Endothelial cell of umbilical vein (primary cell): ENCODE measurements at regions not wholly inside any gene's neighbourhood (a gene's known extent, or its start where the extent isn't known, plus 50 kb on each side); places are given as distances from the start of the nearest gene placed in this dataset.

ENCODE experiments used
- BruUV-seq: library from RNA; stranded (reverse); fragments of 400-500 nt; replicated peaks from 2 replicates; lab custom pipeline; 2021; lab: Mats Ljungman, UMichigan
- CTCF ChIA-PET: fragments of 300-600, 350-600 bp; sonication (Branson Sonifier 250); formaldehyde crosslinking; loops from one replicate; lab custom pipeline; 2021; ENCODE audit warnings: antibody characterized with exemption, inconsistent platforms; lab: Charles Lee
- POLR2A ChIA-PET: fragments of 300-600, 350-600 bp; sonication (Branson Sonifier 250); formaldehyde crosslinking; loops from one replicate; lab custom pipeline; 2021; ENCODE audit warnings: antibody characterized with exemption, inconsistent platforms; lab: Charles Lee
- DNase-seq: peaks from one replicate; pipeline ENCODE4 v3.0.0-alpha.2; 2011; ENCODE audit warnings: low read depth, low spot score
- FAIRE-seq: peaks from 2 replicates; lab custom pipeline; 2011; peaks lifted over from hg19 to GRCh38; lab: Jason Lieb, UNC
- H2AFZ ChIP-seq: 2 replicates; pipeline ENCODE4 v1.6.0; 2012; ENCODE audit warnings: low read depth, low read length, control low read depth, inconsistent platforms
- H3K27ac ChIP-seq: 2 replicates; pipeline ENCODE4 v1.5.1; 2011; ENCODE audit warnings: low read depth, mild to moderate bottlenecking, control low read depth, low read length, moderate library complexity; ENCODE audit not compliant: insufficient read depth
- H3K27me3 ChIP-seq, 2 experiments: 2 replicates each; pipeline versions ENCODE4 v1.6.0 to v1.6.1; 2011; ENCODE audit warnings: low read length in 2 of 2, mixed read lengths in 1 of 2; ENCODE audit not compliant: control insufficient read depth in 2 of 2, insufficient read depth in 2 of 2
- H3K36me3 ChIP-seq, 2 experiments: 2 replicates in 1 of 2; 3 replicates in 1 of 2; pipeline ENCODE4 v1.5.1; 2011; ENCODE audit warnings: low read length in 2 of 2, mild to moderate bottlenecking in 1 of 2, moderate library complexity in 1 of 2; ENCODE audit not compliant: control insufficient read depth in 2 of 2, insufficient read depth in 2 of 2; ENCODE audit errors: extremely low read depth in 1 of 2
- H3K4me1 ChIP-seq: 3 replicates; pipeline ENCODE4 v1.5.1; 2011; ENCODE audit warnings: mild to moderate bottlenecking, low read length; ENCODE audit not compliant: control insufficient read depth, insufficient read depth; ENCODE audit errors: extremely low read depth
- H3K4me2 ChIP-seq: 2 replicates; pipeline ENCODE4 v1.6.1; 2011; ENCODE audit warnings: low read length, control low read depth, mixed read lengths; ENCODE audit not compliant: insufficient read depth
- H3K4me3 ChIP-seq, 3 experiments: fragments of 200-600 bp in 1 of 3; sonication (generic), shearing (Covaris generic) in 1 of 3; replicated peaks in 1 of 3; 2 replicates each; pipeline ENCODE4 v1.5.1; 2011 to 2016; ENCODE audit warnings: control low read depth in 3 of 3, low read length in 3 of 3, mild to moderate bottlenecking in 2 of 3, inconsistent platforms in 1 of 3, low read depth in 1 of 3, moderate library complexity in 1 of 3; ENCODE audit not compliant: insufficient read depth in 1 of 3
- H3K79me2 ChIP-seq: 2 replicates; pipeline ENCODE4 v1.6.0; 2012; ENCODE audit warnings: low read length, inconsistent platforms; ENCODE audit not compliant: control insufficient read depth, insufficient read depth
- H3K9ac ChIP-seq: replicated peaks from 2 replicates; pipeline ENCODE3; 2011; ENCODE audit warnings: low read length, control low read depth; ENCODE audit not compliant: insufficient read depth; ENCODE audit errors: extremely low read depth
- H3K9me1 ChIP-seq: replicated peaks from 3 replicates; pipeline ENCODE4 v1.6.0; 2011; ENCODE audit warnings: mild to moderate bottlenecking, low read length; ENCODE audit not compliant: control insufficient read depth, insufficient read depth; ENCODE audit errors: extremely low read depth
- H3K9me3 ChIP-seq: replicated peaks from 2 replicates; pipeline ENCODE4 v1.5.1; 2012; ENCODE audit warnings: low read length, inconsistent platforms; ENCODE audit not compliant: control insufficient read depth, insufficient read depth
- H4K20me1 ChIP-seq: replicated peaks from 2 replicates; pipeline ENCODE3; 2011; ENCODE audit warnings: mild to moderate bottlenecking, low read length; ENCODE audit not compliant: control insufficient read depth, insufficient read depth; ENCODE audit errors: extremely low read depth
- CTCF ChIP-seq, 2 donors: IDR thresholded peaks; 1 replicate in 1 of 2; 2 replicates in 1 of 2; pipeline ENCODE4 v1.5.1; 2011; ENCODE audit warnings: low read length in 2 of 2, mild to moderate bottlenecking in 2 of 2, moderate library complexity in 2 of 2, control low read depth in 1 of 2, inconsistent platforms in 1 of 2, low read depth in 1 of 2; ENCODE audit not compliant: insufficient read depth in 1 of 2; ENCODE audit errors: extremely low read depth in 1 of 2
- EZH2 ChIP-seq: IDR thresholded peaks from 2 replicates; pipeline ENCODE4 v1.6.1; 2012; ENCODE audit warnings: borderline replicate concordance, low read depth, mild to moderate bottlenecking, moderate library complexity, low read length, inconsistent platforms; ENCODE audit not compliant: severe bottlenecking
- FOS ChIP-seq: IDR thresholded peaks from 2 replicates; pipeline ENCODE4 v1.6.1; 2011; ENCODE audit warnings: mild to moderate bottlenecking, low read length, moderate library complexity, borderline replicate concordance; ENCODE audit not compliant: insufficient read depth
- GATA2 ChIP-seq: IDR thresholded peaks from 2 replicates; pipeline ENCODE4 v1.7.0; 2011; ENCODE audit warnings: low read depth, mild to moderate bottlenecking, moderate library complexity, mixed read lengths, low read length; ENCODE audit not compliant: insufficient read length, insufficient read depth
- JUN ChIP-seq: IDR thresholded peaks from 2 replicates; pipeline ENCODE4 v1.6.1; 2011; ENCODE audit warnings: borderline replicate concordance, low read depth; ENCODE audit not compliant: insufficient read length, insufficient read depth
- MAX ChIP-seq: IDR thresholded peaks from 2 replicates; pipeline ENCODE4 v1.6.1; 2011; ENCODE audit not compliant: insufficient read depth, insufficient read length
- MYC ChIP-seq: IDR thresholded peaks from one replicate; pipeline ENCODE4 v1.6.1; 2011; ENCODE audit warnings: mild to moderate bottlenecking, low read depth, low read length
- POLR2A ChIP-seq: IDR thresholded peaks from 2 replicates; pipeline ENCODE4 v1.6.1; 2012; ENCODE audit warnings: low read depth, mild to moderate bottlenecking, control low read depth, low read length
- POLR2AphosphoS5 ChIP-seq: IDR thresholded peaks from 2 replicates; pipeline ENCODE4 v1.6.1; 2012; ENCODE audit warnings: low read depth, mild to moderate bottlenecking, control low read depth, low read length, moderate library complexity; ENCODE audit not compliant: insufficient read depth
- dilution Hi-C: fragments of 300-500 bp; cut with MboI; formaldehyde crosslinking; loops from one replicate; pipeline ENCODE4 v1.15.0; 2019; ENCODE audit warnings: low sequenced_read_pairs; ENCODE audit not compliant: extremely low pct_ligation_motif_present
- intact Hi-C: fragments of 100-400 bp; cut with micrococcal nuclease; formaldehyde crosslinking; loops from one replicate; pipeline ENCODE4 v1.10.0; 2022

GRCh38 chr12:132393991-132394949 lies 64.9 kb upstream of the GALNT9 start:
- Histone ChIP-seq H4K20me1 (no peaks in the 10 kb centered on the region), H3K4me3 (no peak overlapping the region), H3K9me1 (no peaks in the 10 kb centered on the region), H3K79me2 (no peaks in the 10 kb centered on the region), H3K36me3 (no peaks in the 10 kb centered on the region), H3K27me3 (no peaks in the 10 kb centered on the region), H3K9me3 (no peaks in the 10 kb centered on the region), H3K4me2 (no peak overlapping the region), H3K9ac (no peak overlapping the region), H3K27ac (no peak overlapping the region), H3K4me1 (no peaks in the 10 kb centered on the region), H2AFZ (no peak overlapping the region)
- ChIA-PET CTCF (no interaction called here), POLR2A (no interaction called here)
- no TSS peak for BruUV-seq
- dilution Hi-C loops = no loop called here
- FAIRE-seq (no peak), DNase-seq (no peak)
- intact Hi-C loops = no loop called here
- TF ChIP-seq JUN = no peak
- TF ChIP-seq MAX = no peak
- no peak for TF ChIP-seq MYC

GRCh38 chr12:132393245-132393795 lies 63.9 kb upstream of the GALNT9 start:
- no peak overlapping the region for H2AFZ ChIP-seq
- no peaks in the 10 kb centered on the region for H3K36me3 ChIP-seq
- H3K4me1 ChIP-seq = no peaks in the 10 kb centered on the region
- H3K27ac ChIP-seq = no peak overlapping the region
- intact Hi-C loops (no loop called here), dilution Hi-C loops (no loop called here)
- no peaks in the 10 kb centered on the region for H3K9me1 ChIP-seq
- no peak overlapping the region for H3K4me3 ChIP-seq
- POLR2A ChIA-PET = no interaction called here
- CTCF ChIA-PET = no interaction called here
- no peak for DNase-seq
- H3K4me2 ChIP-seq = no peak overlapping the region
- no peaks in the 10 kb centered on the region for H3K27me3 ChIP-seq
- no peaks in the 10 kb centered on the region for H3K9me3 ChIP-seq
- no peaks in the 10 kb centered on the region for H3K79me2 ChIP-seq
- H4K20me1 ChIP-seq = no peaks in the 10 kb centered on the region
- FAIRE-seq = no peak
- TF ChIP-seq MAX (no peak), MYC (no peak), GATA2 (no peak), CTCF (IDR thresholded peaks at IDR 0.05; ENCODE audit: extremely low read depth in 1 of 2, insufficient read depth in 1 of 2, low read depth in 1 of 2, low read length in 2 of 2) (no peak), JUN (no peak), POLR2A (no peak), EZH2 (no peak), POLR2AphosphoS5 (no peak), FOS (no peak)
- BruUV-seq = no TSS peak
- H3K9ac ChIP-seq = no peak overlapping the region
